ENCODE measurements at regions not wholly inside any gene's neighbourhood (a gene's known extent, or its start where the extent isn't known, plus 50 kb on each side); places are given as distances from the start of the nearest gene placed in this dataset.
"Not testable (repeated sequence)": the region's sequence is repeated elsewhere in the genome, so short reads cannot be mapped to it uniquely, and the experiment has no call there.

DNA sequence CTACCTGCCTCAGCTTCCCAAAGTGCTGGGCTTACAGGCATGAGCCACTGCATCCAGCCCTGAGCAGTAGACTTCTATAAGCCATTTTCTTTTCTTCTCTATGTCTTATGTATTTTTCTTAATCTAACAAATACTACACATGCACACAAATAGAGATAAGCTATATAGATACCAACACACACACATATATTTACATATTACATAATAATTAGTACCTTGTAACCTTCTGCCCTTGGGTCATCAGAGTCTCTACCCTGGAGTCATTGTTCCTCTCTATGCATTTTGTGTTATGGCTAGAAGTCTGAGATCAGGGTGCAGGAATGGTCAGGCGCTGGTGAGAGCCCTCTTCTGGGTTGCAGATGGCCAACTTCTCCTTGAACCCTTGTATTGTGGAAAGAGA, 154.0 kb upstream of the PTPRG start (continued):
- TF ChIP-seq, protein P1, sequence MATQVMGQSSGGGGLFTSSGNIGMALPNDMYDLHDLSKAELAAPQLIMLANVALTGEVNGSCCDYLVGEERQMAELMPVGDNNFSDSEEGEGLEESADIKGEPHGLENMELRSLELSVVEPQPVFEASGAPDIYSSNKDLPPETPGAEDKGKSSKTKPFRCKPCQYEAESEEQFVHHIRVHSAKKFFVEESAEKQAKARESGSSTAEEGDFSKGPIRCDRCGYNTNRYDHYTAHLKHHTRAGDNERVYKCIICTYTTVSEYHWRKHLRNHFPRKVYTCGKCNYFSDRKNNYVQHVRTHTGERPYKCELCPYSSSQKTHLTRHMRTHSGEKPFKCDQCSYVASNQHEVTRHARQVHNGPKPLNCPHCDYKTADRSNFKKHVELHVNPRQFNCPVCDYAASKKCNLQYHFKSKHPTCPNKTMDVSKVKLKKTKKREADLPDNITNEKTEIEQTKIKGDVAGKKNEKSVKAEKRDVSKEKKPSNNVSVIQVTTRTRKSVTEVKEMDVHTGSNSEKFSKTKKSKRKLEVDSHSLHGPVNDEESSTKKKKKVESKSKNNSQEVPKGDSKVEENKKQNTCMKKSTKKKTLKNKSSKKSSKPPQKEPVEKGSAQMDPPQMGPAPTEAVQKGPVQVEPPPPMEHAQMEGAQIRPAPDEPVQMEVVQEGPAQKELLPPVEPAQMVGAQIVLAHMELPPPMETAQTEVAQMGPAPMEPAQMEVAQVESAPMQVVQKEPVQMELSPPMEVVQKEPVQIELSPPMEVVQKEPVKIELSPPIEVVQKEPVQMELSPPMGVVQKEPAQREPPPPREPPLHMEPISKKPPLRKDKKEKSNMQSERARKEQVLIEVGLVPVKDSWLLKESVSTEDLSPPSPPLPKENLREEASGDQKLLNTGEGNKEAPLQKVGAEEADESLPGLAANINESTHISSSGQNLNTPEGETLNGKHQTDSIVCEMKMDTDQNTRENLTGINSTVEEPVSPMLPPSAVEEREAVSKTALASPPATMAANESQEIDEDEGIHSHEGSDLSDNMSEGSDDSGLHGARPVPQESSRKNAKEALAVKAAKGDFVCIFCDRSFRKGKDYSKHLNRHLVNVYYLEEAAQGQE (IDR thresholded peaks at IDR 0.05): no peak
- TF ChIP-seq, protein P2, sequence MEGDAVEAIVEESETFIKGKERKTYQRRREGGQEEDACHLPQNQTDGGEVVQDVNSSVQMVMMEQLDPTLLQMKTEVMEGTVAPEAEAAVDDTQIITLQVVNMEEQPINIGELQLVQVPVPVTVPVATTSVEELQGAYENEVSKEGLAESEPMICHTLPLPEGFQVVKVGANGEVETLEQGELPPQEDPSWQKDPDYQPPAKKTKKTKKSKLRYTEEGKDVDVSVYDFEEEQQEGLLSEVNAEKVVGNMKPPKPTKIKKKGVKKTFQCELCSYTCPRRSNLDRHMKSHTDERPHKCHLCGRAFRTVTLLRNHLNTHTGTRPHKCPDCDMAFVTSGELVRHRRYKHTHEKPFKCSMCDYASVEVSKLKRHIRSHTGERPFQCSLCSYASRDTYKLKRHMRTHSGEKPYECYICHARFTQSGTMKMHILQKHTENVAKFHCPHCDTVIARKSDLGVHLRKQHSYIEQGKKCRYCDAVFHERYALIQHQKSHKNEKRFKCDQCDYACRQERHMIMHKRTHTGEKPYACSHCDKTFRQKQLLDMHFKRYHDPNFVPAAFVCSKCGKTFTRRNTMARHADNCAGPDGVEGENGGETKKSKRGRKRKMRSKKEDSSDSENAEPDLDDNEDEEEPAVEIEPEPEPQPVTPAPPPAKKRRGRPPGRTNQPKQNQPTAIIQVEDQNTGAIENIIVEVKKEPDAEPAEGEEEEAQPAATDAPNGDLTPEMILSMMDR (IDR thresholded peaks at IDR 0.05; ENCODE audit: low read depth, low read length, missing input control): no peak

DNA sequence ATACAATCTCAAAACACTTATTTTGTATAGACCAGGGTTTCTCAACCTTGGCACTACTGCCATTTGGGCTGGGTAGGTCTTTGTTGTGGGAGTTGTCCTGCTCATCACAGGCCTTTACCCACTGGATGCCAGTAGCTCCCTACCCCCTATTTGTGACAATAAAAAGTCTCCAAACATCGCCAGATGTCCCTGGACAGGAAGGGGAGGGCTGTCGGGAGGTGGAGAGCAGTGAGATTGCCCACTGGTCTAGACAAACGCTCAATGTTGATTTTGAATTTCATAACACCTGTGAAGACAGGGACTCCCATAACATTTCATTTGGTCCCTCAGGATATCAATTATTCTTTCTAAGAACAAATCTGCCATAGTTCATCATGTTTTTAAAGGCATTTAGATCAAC, 151.7 kb upstream of the PTPRG start:
- Histone ChIP-seq H3K36me3 (ENCODE audit: control insufficient read depth in 4 of 4, insufficient read depth in 3 of 4, low read depth in 1 of 4, low read length in 3 of 4) (no peaks in the 10 kb centered on the region), H3K27ac (ENCODE audit: low read depth in 1 of 2, low read length in 2 of 2) (no peak overlapping the region), H3K4me3 (ENCODE audit: low read depth in 1 of 3, low read length in 3 of 3) (no peak overlapping the region), H3K9me3 (ENCODE audit: control insufficient read depth in 4 of 4, low read length in 3 of 4) (no peaks in the 10 kb centered on the region), H3K27me3 (ENCODE audit: control insufficient read depth in 4 of 4, insufficient read depth in 4 of 4, low read length in 3 of 4) (no peaks in the 10 kb centered on the region), H3K9ac (ENCODE audit: low read depth in 1 of 2, low read length in 2 of 2) (no peak overlapping the region), H3K4me1 (ENCODE audit: control insufficient read depth in 4 of 4, insufficient read depth in 4 of 4, low read length in 3 of 4) (peaks cover 0 to 6% (median 4%) of the 10 kb centered on the region in 4 donors)
- no peak for DNase-seq (ENCODE audit: low spot score)
- WGBS: 37% methylated on average over 3 of the region's 3 CpGs
- peak in 1 of 2 donors; percentile 20 for TF ChIP-seq JUND (IDR thresholded peaks at IDR 0.05)
- TF ChIP-seq GABPA (IDR thresholded peaks at IDR 0.05 in 1 of 2, conservative IDR thresholded peaks at IDR 0.05 in 1 of 2): peak in 1 of 2 donors; percentile 47
- peak; percentile 25 to 45 for TF ChIP-seq RAD21 (IDR thresholded peaks at IDR 0.05)
- peak; percentile 50 for TF ChIP-seq YY1 (IDR thresholded peaks at IDR 0.05)
- TF ChIP-seq, protein P3, sequence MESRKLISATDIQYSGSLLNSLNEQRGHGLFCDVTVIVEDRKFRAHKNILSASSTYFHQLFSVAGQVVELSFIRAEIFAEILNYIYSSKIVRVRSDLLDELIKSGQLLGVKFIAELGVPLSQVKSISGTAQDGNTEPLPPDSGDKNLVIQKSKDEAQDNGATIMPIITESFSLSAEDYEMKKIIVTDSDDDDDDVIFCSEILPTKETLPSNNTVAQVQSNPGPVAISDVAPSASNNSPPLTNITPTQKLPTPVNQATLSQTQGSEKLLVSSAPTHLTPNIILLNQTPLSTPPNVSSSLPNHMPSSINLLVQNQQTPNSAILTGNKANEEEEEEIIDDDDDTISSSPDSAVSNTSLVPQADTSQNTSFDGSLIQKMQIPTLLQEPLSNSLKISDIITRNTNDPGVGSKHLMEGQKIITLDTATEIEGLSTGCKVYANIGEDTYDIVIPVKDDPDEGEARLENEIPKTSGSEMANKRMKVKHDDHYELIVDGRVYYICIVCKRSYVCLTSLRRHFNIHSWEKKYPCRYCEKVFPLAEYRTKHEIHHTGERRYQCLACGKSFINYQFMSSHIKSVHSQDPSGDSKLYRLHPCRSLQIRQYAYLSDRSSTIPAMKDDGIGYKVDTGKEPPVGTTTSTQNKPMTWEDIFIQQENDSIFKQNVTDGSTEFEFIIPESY (IDR thresholded peaks at IDR 0.05): peak; percentile 22
- TF ChIP-seq FOXA2 (IDR thresholded peaks at IDR 0.05): peak; percentile 42
- TF ChIP-seq TAF1 (conservative IDR thresholded peaks at IDR 0.05): no peak
- peak; percentile 57 for TF ChIP-seq SP1 (IDR thresholded peaks at IDR 0.05)
- TF ChIP-seq RXRA (IDR thresholded peaks at IDR 0.05): peak; percentile 32 to 63
- TF ChIP-seq, protein P4, sequence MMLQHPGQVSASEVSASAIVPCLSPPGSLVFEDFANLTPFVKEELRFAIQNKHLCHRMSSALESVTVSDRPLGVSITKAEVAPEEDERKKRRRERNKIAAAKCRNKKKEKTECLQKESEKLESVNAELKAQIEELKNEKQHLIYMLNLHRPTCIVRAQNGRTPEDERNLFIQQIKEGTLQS (IDR thresholded peaks at IDR 0.05): no peak
- no peak for TF ChIP-seq HNF4G (IDR thresholded peaks at IDR 0.05)
- TF ChIP-seq EGR1 (IDR thresholded peaks at IDR 0.05; ENCODE audit: low read depth in 2 of 2): no peak
- no peak for TF ChIP-seq NR2F2 (IDR thresholded peaks at IDR 0.05)
- TF ChIP-seq, protein P5, sequence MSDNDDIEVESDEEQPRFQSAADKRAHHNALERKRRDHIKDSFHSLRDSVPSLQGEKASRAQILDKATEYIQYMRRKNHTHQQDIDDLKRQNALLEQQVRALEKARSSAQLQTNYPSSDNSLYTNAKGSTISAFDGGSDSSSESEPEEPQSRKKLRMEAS (IDR thresholded peaks at IDR 0.05): no peak
- TF ChIP-seq HNF4A (conservative IDR thresholded peaks at IDR 0.05): peak; percentile 46 to 56
- TF ChIP-seq, protein P2 (IDR thresholded peaks at IDR 0.05; ENCODE audit: low read depth, low read length, missing input control): no peak
- TF ChIP-seq FOXA1 (IDR thresholded peaks at IDR 0.05): peak; percentile 29
- TF ChIP-seq, protein P1 (IDR thresholded peaks at IDR 0.05): no peak

DNA sequence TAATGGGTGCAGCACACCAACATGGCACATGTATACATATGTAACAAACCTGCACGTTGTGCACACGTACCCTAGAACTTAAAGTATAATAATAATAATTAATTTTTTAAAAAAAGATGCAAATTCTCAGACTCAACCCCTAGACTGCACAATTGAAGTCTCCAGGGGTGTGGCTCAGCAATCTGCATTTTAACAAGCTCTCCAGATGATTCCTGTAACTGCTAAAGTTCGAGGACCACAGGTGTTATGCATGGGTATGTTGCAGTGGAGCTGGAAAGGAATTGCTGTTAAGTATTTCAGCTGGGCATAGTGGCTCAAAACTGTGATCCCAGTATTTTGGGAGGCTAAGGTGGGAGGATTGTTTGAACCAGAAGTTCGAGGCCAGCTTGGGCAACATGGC, 151.0 kb upstream of the PTPRG start:
- H3K27me3 ChIP-seq (ENCODE audit: control insufficient read depth in 4 of 4, insufficient read depth in 4 of 4, low read length in 3 of 4); H3K9me3 ChIP-seq (ENCODE audit: control insufficient read depth in 4 of 4, low read length in 3 of 4); DNase-seq (ENCODE audit: low spot score); H3K9ac ChIP-seq (ENCODE audit: low read depth in 1 of 2, low read length in 2 of 2); H3K36me3 ChIP-seq (ENCODE audit: control insufficient read depth in 4 of 4, insufficient read depth in 3 of 4, low read depth in 1 of 4, low read length in 3 of 4); H3K4me3 ChIP-seq (ENCODE audit: low read depth in 1 of 3, low read length in 3 of 3); H3K27ac ChIP-seq (ENCODE audit: low read depth in 1 of 2, low read length in 2 of 2); H3K4me1 ChIP-seq (ENCODE audit: control insufficient read depth in 4 of 4, insufficient read depth in 4 of 4, low read length in 3 of 4): not testable (repeated sequence)
- WGBS: 88% methylated on average over 4 of the region's 4 CpGs

Measured in liver (tissue), 8 donors.